ENCODE measurements at regions not wholly inside any gene's neighbourhood (a gene's known extent, or its start where the extent isn't known, plus 50 kb on each side); places are given as distances from the start of the nearest gene placed in this dataset.
A peak's percentile ranks its signal among the peaks of the same experiment; 100 is the strongest.

- intact Hi-C loops (cut with micrococcal nuclease) = no loop called here
- H3K36me3 Mint-ChIP-seq (ENCODE audit: low read depth) = no peaks in the 10 kb centered on the region
- H3K9me3 Mint-ChIP-seq = no peaks in the 10 kb centered on the region
- no peak overlapping the region for H3K4me3 Mint-ChIP-seq
- H3K4me1 Mint-ChIP-seq = no peaks in the 10 kb centered on the region
- DNase-seq = no peak
- H3K27me3 Mint-ChIP-seq = no peaks in the 10 kb centered on the region
- no peak overlapping the region for H3K27ac Mint-ChIP-seq
Measured at GRCh38 chr2:2520401-2520811, 189.3 kb upstream of the MYT1L start.

GRCh38 chr2:2519381-2519780, 188.3 kb upstream of the MYT1L start:
- Mint-ChIP-seq H3K36me3 (ENCODE audit: low read depth) (no peaks in the 10 kb centered on the region), H3K27ac (no peak overlapping the region), H3K4me1 (no peaks in the 10 kb centered on the region), H3K4me3 (no peak overlapping the region), H3K9me3 (no peaks in the 10 kb centered on the region), H3K27me3 (no peaks in the 10 kb centered on the region)
- DNase-seq = no peak
- intact Hi-C loops (cut with micrococcal nuclease) = no loop called here

- intact Hi-C loops (cut with micrococcal nuclease) = no loop called here
Measured at GRCh38 chr2:2517399-2517798, 186.3 kb upstream of the MYT1L start.

GRCh38 chr2:2516386-2516785, 185.3 kb upstream of the MYT1L start:
- Mint-ChIP-seq H3K36me3 (ENCODE audit: low read depth) (no peaks in the 10 kb centered on the region), H3K27me3 (no peaks in the 10 kb centered on the region), H3K9me3 (no peaks in the 10 kb centered on the region), H3K4me1 (no peaks in the 10 kb centered on the region), H3K4me3 (no peak overlapping the region), H3K27ac (no peak overlapping the region)
- intact Hi-C loops (cut with micrococcal nuclease) = no loop called here
- no peak for DNase-seq

More at GRCh38 chr2:2517399-2517798, 186.3 kb upstream of the MYT1L start:
- Mint-ChIP-seq H3K4me3 (no peak overlapping the region), H3K27me3 (no peaks in the 10 kb centered on the region), H3K9me3 (no peaks in the 10 kb centered on the region), H3K27ac (no peak overlapping the region), H3K36me3 (ENCODE audit: low read depth) (no peaks in the 10 kb centered on the region), H3K4me1 (no peaks in the 10 kb centered on the region)
- DNase-seq = no peak

- Mint-ChIP-seq H3K27me3 (no peaks in the 10 kb centered on the region), H3K9me3 (no peaks in the 10 kb centered on the region), H3K36me3 (ENCODE audit: low read depth) (no peaks in the 10 kb centered on the region), H3K4me1 (no peaks in the 10 kb centered on the region), H3K27ac (no peak overlapping the region), H3K4me3 (no peak overlapping the region)
- intact Hi-C loops (cut with micrococcal nuclease) = no loop called here
- DNase-seq = no peak
Measured at GRCh38 chr2:2512931-2513330, 181.9 kb upstream of the MYT1L start.

- H3K4me3 Mint-ChIP-seq = no peak overlapping the region
- no peaks in the 10 kb centered on the region for H3K27me3 Mint-ChIP-seq
- no peaks in the 10 kb centered on the region for H3K36me3 Mint-ChIP-seq (ENCODE audit: low read depth)
- no peaks in the 10 kb centered on the region for H3K4me1 Mint-ChIP-seq
- intact Hi-C loops (cut with micrococcal nuclease) = no loop called here
- no peak overlapping the region for H3K27ac Mint-ChIP-seq
- no peak for DNase-seq
- H3K9me3 Mint-ChIP-seq = no peaks in the 10 kb centered on the region
Measured at GRCh38 chr2:2507417-2507997, 176.4 kb upstream of the MYT1L start.

DNA sequence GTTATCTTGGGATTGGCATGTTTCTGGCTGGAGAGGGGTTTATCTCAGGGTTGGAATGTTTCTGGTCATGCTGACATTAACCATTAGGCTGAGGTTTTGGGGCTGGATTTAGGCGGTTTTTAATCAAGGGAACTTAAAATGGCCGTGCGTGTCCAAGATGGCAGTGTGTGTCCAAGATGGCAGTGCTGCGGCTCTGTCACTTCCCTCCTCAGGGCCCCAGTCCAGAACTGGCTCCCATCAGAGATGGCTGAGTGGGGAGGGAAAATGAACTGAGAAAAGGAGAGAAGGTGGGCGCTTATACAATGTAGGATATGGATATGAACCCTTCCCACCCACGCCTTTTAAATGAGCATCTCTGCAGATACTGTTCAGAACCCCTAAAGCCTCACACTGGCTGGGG, 175.5 kb upstream of the MYT1L start:
- H3K4me3 Mint-ChIP-seq = no peak overlapping the region
- H3K4me1 Mint-ChIP-seq = no peaks in the 10 kb centered on the region
- no peak for DNase-seq
- H3K36me3 Mint-ChIP-seq (ENCODE audit: low read depth) = no peaks in the 10 kb centered on the region
- no peaks in the 10 kb centered on the region for H3K9me3 Mint-ChIP-seq
- H3K27me3 Mint-ChIP-seq = no peaks in the 10 kb centered on the region
- H3K27ac Mint-ChIP-seq = no peak overlapping the region
- intact Hi-C loops (cut with micrococcal nuclease) = no loop called here

DNA sequence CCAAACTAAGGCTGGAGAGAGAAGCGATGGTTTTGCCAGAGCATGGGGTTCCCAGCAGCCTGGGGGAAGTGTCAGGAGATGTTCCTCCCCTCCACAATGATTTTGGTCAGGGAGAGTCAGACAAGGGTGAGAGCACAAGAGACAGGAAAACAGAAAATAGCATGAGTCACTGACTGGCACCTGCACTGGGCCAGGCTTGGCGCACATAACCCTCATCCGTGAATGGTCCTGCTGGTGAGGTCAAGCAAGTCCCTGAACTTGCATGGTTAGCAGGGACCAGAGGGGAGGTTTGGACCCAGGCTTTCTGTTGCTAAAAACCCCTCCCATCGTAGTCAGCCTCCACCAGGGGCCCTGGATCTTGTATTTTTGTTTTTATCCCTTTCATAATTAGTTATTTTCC, 174.5 kb upstream of the MYT1L start:
- Mint-ChIP-seq H3K4me1 (no peaks in the 10 kb centered on the region), H3K9me3 (no peaks in the 10 kb centered on the region), H3K4me3 (no peak overlapping the region), H3K27me3 (no peaks in the 10 kb centered on the region), H3K27ac (no peak overlapping the region), H3K36me3 (ENCODE audit: low read depth) (no peaks in the 10 kb centered on the region)
- no peak for DNase-seq
- intact Hi-C loops (cut with micrococcal nuclease) = no loop called here

DNA sequence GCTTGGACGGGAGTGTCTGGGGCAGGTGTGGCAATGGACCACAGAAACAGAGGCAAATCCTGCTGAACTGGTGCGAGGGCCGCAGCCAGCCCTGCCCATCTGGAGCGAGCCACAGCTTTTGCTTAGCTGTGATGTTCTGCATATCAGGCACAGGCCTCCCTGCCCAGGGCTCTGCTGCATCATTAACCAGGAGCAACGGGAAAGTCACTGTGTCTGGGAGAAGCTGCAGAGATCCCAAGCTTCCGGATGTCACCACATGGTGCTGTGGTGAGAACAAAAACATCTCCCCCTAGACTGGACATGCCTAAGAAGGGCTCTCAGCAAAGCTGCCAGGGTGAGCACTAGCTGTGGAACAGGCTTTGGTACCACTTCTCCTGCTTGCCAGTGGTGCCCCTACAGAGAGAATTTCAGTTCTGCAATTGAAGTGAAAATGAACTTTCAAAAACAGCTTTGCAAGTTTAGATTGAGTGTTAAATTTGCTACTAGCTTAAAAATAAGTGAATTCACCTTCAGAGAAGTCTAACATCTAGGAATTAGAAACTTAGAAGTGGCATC, 172.9 kb upstream of the MYT1L start:
- H3K27me3 Mint-ChIP-seq = no peaks in the 10 kb centered on the region

GRCh38 chr2:2502201-2502549, 171.1 kb upstream of the MYT1L start:
- Mint-ChIP-seq H3K27ac (no peak overlapping the region), H3K4me3 (no peak overlapping the region), H3K4me1 (no peaks in the 10 kb centered on the region), H3K36me3 (ENCODE audit: low read depth) (no peaks in the 10 kb centered on the region), H3K27me3 (no peaks in the 10 kb centered on the region), H3K9me3 (no peaks in the 10 kb centered on the region)
- no peak for DNase-seq
- intact Hi-C loops (cut with micrococcal nuclease) = no loop called here

More for the DNA sequence above, 172.9 kb upstream of the MYT1L start:
- no peaks in the 10 kb centered on the region for H3K36me3 Mint-ChIP-seq (ENCODE audit: low read depth)
- no peak for DNase-seq
- no peaks in the 10 kb centered on the region for H3K4me1 Mint-ChIP-seq
- H3K27ac Mint-ChIP-seq = no peak overlapping the region
- intact Hi-C loops (cut with micrococcal nuclease) = no loop called here
- H3K4me3 Mint-ChIP-seq = no peak overlapping the region
- H3K9me3 Mint-ChIP-seq = no peaks in the 10 kb centered on the region

DNA sequence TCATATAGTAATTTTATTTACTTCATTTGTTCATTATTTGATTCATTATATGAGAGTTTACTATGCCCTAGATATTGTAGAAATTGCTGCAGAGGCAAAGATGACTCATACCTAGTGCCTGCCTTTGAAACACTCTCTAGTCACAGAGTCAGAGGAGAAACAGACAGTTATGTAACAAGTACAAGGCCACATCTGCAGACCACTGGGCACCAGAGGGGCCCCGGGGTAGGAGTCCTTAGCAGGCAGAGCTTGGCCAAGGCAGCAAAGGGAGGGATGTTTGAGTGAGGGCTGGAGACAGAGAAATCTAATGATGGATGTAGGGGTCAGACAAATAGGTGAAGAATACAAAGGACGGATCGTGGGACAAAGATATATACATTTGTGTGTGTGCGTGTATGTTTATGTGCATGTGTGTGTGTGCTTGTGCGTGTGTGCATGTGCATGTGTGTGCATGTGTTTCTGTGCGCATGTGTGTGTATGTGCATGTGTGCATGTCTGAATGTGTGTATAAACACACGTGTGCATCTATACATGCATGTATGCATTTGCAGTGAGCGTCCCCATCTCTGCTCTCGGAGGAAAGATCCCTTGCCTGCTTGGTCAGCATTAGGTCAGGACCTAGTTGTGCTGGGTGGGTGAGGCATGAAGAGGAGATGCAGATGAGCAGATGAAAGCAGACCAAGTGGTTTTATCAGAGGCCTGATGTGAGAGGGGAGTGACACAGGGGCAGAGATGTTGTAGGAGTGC, 170.6 kb upstream of the MYT1L start:
- Mint-ChIP-seq H3K27ac (no peak overlapping the region), H3K4me3 (no peak overlapping the region), H3K36me3 (ENCODE audit: low read depth) (no peaks in the 10 kb centered on the region)

GRCh38 chr2:2495606-2496005, 164.5 kb upstream of the MYT1L start:
- no peaks in the 10 kb centered on the region for H3K4me1 Mint-ChIP-seq
- no peak overlapping the region for H3K4me3 Mint-ChIP-seq
- H3K27ac Mint-ChIP-seq = no peak overlapping the region
- intact Hi-C loops (cut with micrococcal nuclease) = no loop called here
- H3K9me3 Mint-ChIP-seq = no peaks in the 10 kb centered on the region
- no peaks in the 10 kb centered on the region for H3K36me3 Mint-ChIP-seq (ENCODE audit: low read depth)
- no peaks in the 10 kb centered on the region for H3K27me3 Mint-ChIP-seq
- DNase-seq = no peak

More for the DNA sequence above, 170.6 kb upstream of the MYT1L start:
- Mint-ChIP-seq H3K27me3 (no peaks in the 10 kb centered on the region), H3K4me1 (no peaks in the 10 kb centered on the region), H3K9me3 (no peaks in the 10 kb centered on the region)
- DNase-seq = no peak
- intact Hi-C loops (cut with micrococcal nuclease) = no loop called here

GRCh38 chr2:2493496-2493895, 162.4 kb upstream of the MYT1L start:
- no peak overlapping the region for H3K4me3 Mint-ChIP-seq
- no peaks in the 10 kb centered on the region for H3K4me1 Mint-ChIP-seq
- H3K27ac Mint-ChIP-seq = no peak overlapping the region
- no peaks in the 10 kb centered on the region for H3K9me3 Mint-ChIP-seq
- H3K27me3 Mint-ChIP-seq = no peaks in the 10 kb centered on the region
- intact Hi-C loops (cut with micrococcal nuclease) = no loop called here
- no peak for DNase-seq
- H3K36me3 Mint-ChIP-seq (ENCODE audit: low read depth) = no peaks in the 10 kb centered on the region

DNA sequence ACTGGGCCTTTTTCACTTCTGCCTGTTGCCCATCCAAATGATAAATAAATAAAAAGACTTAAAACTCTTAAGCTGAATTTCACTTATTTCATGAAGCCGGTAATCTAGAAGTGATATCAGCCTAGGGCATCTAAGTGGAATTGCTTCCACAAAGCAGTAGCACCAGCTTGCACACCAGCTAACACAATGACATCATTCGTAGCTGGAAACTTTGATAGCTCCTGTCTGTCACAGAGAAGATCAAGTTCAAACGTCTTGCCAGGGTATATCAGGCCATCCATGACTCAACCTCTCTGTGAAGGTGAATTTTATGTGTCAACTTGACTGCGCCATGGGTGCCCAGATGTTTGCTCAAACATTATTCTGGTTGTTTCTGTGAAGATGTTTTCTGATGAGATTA, 161.7 kb upstream of the MYT1L start:
- Mint-ChIP-seq H3K4me1 (no peaks in the 10 kb centered on the region), H3K36me3 (ENCODE audit: low read depth) (no peaks in the 10 kb centered on the region), H3K27ac (no peak overlapping the region), H3K27me3 (no peaks in the 10 kb centered on the region), H3K4me3 (no peak overlapping the region), H3K9me3 (no peaks in the 10 kb centered on the region)
- DNase-seq = peak; percentile 20
- intact Hi-C loops (cut with micrococcal nuclease) = no loop called here

DNA sequence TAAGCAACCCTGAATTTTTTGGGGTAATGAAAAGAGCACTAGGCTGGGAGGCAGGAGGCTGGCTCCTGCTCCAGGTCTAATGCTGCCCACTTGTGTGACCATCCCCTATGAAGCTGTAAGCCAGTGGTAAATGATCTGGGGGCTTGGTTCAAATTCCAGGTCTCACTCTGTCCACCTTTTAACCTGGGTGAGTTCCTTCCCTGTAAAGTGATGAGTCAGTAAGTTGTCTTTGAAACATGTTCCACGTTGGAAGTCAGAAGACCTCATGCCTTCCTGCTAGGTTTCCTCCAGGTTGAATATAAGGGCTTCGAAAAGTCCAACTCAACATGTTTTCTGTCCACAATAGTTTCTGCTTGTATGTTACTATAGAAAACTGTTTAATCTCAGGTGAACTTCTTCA, 160.9 kb upstream of the MYT1L start:
- no peaks in the 10 kb centered on the region for H3K27me3 Mint-ChIP-seq
- DNase-seq = peak; percentile 19
- H3K4me3 Mint-ChIP-seq = no peak overlapping the region
- H3K27ac Mint-ChIP-seq = no peak overlapping the region
- intact Hi-C loops (cut with micrococcal nuclease) = no loop called here
- no peaks in the 10 kb centered on the region for H3K9me3 Mint-ChIP-seq
- no peaks in the 10 kb centered on the region for H3K4me1 Mint-ChIP-seq
- H3K36me3 Mint-ChIP-seq (ENCODE audit: low read depth) = no peaks in the 10 kb centered on the region
